NCI-H2227 (cell line): ENCODE measurements at regions not wholly inside any gene's neighbourhood (a gene's known extent, or its start where the extent isn't known, plus 50 kb on each side); places are given as distances from the start of the nearest gene placed in this dataset.
"Not testable (repeated sequence)": the region's sequence is repeated elsewhere in the genome, so short reads cannot be mapped to it uniquely, and the experiment has no call there.

ENCODE experiments used
- DNase-seq: peaks from one replicate; lab custom pipeline; 2025; ENCODE audit not compliant: unreplicated experiment; lab: John Stamatoyannopoulos, UW

GRCh38 chr2:145002624-145003023 is 482.7 kb upstream of the ZEB2 start:
- DNase-seq = no peak

- no peak for DNase-seq
Observed at GRCh38 chr2:145000376-145000775, 480.5 kb upstream of the ZEB2 start.

GRCh38 chr2:144999936-145000335 is 480.0 kb upstream of the ZEB2 start:
- no peak for DNase-seq

GRCh38 chr2:144999071-144999875 is 479.4 kb upstream of the ZEB2 start:
- DNase-seq = no peak

- DNase-seq = no peak
Observed at GRCh38 chr2:144998435-144998834, 478.5 kb upstream of the ZEB2 start.

GRCh38 chr2:144996225-144996795 is 476.4 kb upstream of the ZEB2 start:
- no peak for DNase-seq

- no peak for DNase-seq
Observed at GRCh38 chr2:144995482-144995881, 475.6 kb upstream of the ZEB2 start.

GRCh38 chr2:144990661-144991060 is 470.7 kb upstream of the ZEB2 start:
- DNase-seq = no peak

GRCh38 chr2:144989579-144990270 is 469.8 kb upstream of the ZEB2 start:
- DNase-seq = no peak

- DNase-seq = no peak
Observed at GRCh38 chr2:144988591-144988990, 468.7 kb upstream of the ZEB2 start.

- no peak for DNase-seq
Observed at GRCh38 chr2:144986691-144987090, 466.8 kb upstream of the ZEB2 start.

- no peak for DNase-seq
Observed at GRCh38 chr2:144984038-144984437, 464.1 kb upstream of the ZEB2 start.

- no peak for DNase-seq
Observed at GRCh38 chr2:144983107-144983506, 463.2 kb upstream of the ZEB2 start.

- DNase-seq = no peak
Observed at GRCh38 chr2:144982481-144982880, 462.6 kb upstream of the ZEB2 start.

GRCh38 chr2:144975881-144976280 is 456.0 kb upstream of the ZEB2 start:
- no peak for DNase-seq

GRCh38 chr2:144972676-144973075 is 452.8 kb upstream of the ZEB2 start:
- DNase-seq = no peak

- no peak for DNase-seq
Observed at GRCh38 chr2:144971786-144972335, 451.9 kb upstream of the ZEB2 start.

- not testable (repeated sequence) for DNase-seq
Observed at GRCh38 chr2:144970410-144970809, 450.5 kb upstream of the ZEB2 start.

- DNase-seq = not testable (repeated sequence)
Observed at GRCh38 chr2:144969564-144969963, 449.6 kb upstream of the ZEB2 start.

GRCh38 chr2:144967961-144968360 is 448.0 kb upstream of the ZEB2 start:
- DNase-seq = no peak

GRCh38 chr2:144965172-144965571 is 445.3 kb upstream of the ZEB2 start:
- no peak for DNase-seq

- no peak for DNase-seq
Observed at GRCh38 chr2:144963031-144963430, 443.1 kb upstream of the ZEB2 start.
